Activated CD4-positive, alpha-beta T cell treated with anti-CD3 and anti-CD28 coated beads, Interleukin-2, amount 50 U/mL, for 48 hours (primary cell): ENCODE measurements at regions not wholly inside any gene's neighbourhood (a gene's known extent, or its start where the extent isn't known, plus 50 kb on each side); places are given as distances from the start of the nearest gene placed in this dataset.
A peak's percentile ranks its signal among the peaks of the same experiment; 100 is the strongest.
"Not testable (repeated sequence)": the region's sequence is repeated elsewhere in the genome, so short reads cannot be mapped to it uniquely, and the experiment has no call there.

Source experiments
- DNase-seq, 2 experiments: peaks; one replicate each; pipeline ENCODE4 v3.0.0-alpha.2; 2020

GRCh38 chr14:59018978-59019377 is 169.5 kb upstream of the DAAM1 start:
- DNase-seq: no peak

DNA sequence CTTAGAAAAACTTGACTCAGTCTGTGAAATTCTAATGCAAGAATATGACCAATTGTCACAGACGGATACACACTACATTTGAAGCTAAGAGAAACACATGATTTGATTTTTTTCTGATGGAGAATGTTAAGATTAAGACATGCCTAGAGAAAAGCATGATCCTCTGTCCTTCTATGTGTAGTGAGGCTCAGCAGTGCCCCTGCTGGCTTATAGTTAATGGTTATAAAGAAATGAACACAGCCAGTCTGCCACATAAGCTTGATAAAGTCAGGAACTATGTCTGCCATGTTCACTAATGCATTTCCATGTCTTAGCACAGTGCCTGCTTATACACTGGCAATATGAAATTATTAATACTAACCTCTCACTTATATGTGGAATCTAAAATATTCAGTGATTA is 168.1 kb upstream of the DAAM1 start:
- DNase-seq: no peak

DNA sequence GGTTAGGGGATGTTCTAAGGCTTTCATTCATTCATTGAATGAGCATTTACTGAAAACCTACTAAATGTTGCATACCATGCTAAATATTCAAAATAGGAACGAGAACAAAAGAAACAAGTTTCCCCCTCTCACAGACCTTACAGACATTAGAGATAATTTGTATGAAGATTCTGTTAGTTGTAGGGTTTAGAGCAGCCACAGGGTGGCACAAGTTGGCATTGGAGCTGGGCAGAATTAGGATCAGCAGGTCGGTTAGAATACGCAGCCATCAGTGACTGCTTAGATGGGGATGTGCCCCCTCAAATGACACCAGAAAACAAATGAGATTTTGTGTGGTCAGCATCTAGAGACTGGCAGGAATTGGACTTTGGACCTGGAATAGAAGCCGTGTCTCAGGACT is 166.3 kb upstream of the DAAM1 start:
- DNase-seq: no peak

- DNase-seq: no peak
Observed at GRCh38 chr14:59026081-59026480, 162.4 kb upstream of the DAAM1 start.

- DNase-seq: not testable (repeated sequence)
Observed at GRCh38 chr14:59026640-59027039, 161.8 kb upstream of the DAAM1 start.

GRCh38 chr14:59028476-59029202 is 159.8 kb upstream of the DAAM1 start:
- DNase-seq: peak; percentile 37 to 40

- DNase-seq: no peak
Observed at GRCh38 chr14:59032826-59033225, 155.6 kb upstream of the DAAM1 start.

- DNase-seq: no peak
Observed at GRCh38 chr14:59036134-59036533, 152.3 kb upstream of the DAAM1 start.

DNA sequence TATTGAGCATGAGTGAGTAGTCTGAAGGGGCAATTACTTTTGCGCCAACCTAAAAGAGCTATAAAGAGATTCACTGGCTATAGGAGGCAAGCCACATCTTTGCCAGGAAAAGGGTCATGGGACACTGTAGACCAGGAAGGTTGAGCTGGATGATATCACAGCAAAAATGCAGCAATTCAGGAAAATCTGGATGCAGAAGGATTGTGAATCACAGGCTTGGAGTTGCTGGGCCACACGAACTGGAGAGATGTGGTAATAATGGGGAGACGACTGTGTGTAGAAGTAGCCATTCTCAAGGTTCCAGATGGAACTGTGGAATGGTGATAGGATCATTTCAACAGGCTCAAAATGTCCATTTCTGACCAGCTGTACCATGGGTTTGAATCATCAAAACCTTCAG is 151.4 kb upstream of the DAAM1 start:
- no peak for DNase-seq

DNA sequence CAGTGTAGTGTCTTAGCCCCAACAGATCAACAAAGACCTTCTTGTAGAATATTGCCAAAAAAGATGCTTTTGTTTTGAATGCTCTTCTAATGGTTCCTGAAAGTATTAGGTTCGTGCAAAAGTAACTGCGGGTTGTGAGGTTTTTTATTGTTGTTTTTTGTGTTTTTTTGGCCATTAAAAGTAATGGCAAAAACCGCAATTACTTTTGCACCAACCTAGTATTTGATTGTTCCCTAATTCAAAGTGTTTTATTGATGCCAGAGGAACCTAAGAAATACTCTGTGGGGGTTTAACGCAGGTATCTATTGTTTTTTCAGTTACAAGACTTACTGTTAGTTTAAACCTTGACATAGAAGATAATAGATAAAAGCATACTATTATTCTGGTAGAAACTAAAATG is 150.8 kb upstream of the DAAM1 start:
- no peak for DNase-seq

- no peak for DNase-seq
Observed at GRCh38 chr14:59038746-59039145, 149.7 kb upstream of the DAAM1 start.

GRCh38 chr14:59041308-59041707 is 147.2 kb upstream of the DAAM1 start:
- no peak for DNase-seq

DNA sequence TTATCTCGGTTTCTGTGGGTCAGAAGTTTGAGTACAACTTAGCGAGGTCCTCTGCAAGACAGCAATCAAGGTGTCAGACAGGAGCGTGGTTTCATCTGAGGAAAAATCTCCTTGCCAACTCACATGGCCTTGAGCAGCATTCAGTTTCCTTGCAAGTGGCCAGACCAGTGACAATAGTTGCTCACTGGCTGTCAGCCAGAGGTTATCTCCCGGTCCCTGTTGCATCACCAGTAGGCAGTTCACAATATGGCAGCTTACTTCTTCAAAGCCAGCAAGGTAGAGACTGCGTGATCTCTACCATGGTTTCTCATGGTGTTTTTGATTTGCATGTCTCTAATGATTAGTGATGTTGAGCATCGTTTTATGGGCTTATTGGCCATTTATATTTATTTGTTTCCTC is 143.8 kb upstream of the DAAM1 start:
- DNase-seq: no peak

DNA sequence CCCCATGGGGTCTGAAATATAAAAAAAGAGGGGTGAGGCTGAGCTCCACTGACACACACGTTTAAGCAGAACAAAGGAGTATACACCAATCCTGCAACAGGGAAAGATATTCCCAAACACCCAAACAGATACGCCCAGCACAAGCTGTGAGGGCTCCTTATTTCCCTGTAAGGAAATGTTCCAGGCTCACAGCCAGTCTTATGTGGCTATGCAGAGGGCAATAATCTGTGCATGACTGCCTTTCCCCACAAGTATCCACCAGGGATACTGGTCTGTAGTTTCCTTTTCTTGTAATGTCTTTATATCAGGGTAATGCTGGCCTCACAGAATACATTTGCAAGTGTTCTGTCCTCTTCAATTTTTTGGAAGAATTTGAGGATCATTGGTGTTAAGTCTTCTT is 141.7 kb upstream of the DAAM1 start:
- DNase-seq: no peak

GRCh38 chr14:59055006-59055405 is 133.5 kb upstream of the DAAM1 start:
- DNase-seq: no peak

- peak; percentile 16 to 19 for DNase-seq
Observed at GRCh38 chr14:59055439-59056045, 132.9 kb upstream of the DAAM1 start.

GRCh38 chr14:59057551-59057950 is 130.9 kb upstream of the DAAM1 start:
- no peak for DNase-seq

DNA sequence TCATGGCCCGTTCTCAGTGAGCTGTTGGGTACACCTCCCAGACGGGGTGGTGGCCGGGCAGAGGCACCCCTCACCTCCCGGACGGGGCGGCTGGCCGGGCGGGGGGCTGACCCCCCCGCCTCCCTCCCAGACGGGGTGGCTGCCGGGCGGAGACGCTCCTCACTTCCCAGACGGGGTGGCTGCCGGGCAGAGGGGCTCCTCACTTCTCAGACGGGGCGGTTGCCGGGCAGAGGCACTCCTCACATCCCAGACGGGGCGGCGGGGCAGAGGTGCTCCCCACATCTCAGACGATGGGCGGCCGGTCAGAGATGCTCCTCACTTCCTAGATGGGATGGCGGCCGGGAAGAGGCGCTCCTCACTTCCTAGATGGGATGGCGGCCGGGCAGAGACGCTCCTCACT is 129.7 kb upstream of the DAAM1 start:
- DNase-seq: not testable (repeated sequence)

DNA sequence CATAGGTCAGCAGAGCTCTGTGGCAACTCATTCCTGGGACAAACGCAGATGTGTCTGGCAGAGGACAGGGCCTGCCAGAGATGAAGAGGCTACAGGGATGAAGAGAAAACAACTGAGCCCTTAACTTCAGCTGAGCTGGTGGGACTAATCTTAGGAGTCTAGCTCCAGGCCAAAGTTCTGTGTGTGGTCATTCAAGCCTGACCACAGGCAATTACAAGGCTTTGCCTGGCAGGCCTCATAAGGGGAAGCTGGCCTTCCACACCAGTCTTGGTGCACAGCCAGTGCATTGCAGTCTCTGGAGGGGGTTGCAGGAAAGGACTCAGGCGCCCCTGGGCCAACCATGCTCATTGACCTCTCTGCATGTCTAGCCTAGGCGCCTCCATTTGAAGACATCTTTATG is 127.6 kb upstream of the DAAM1 start:
- DNase-seq: no peak

DNA sequence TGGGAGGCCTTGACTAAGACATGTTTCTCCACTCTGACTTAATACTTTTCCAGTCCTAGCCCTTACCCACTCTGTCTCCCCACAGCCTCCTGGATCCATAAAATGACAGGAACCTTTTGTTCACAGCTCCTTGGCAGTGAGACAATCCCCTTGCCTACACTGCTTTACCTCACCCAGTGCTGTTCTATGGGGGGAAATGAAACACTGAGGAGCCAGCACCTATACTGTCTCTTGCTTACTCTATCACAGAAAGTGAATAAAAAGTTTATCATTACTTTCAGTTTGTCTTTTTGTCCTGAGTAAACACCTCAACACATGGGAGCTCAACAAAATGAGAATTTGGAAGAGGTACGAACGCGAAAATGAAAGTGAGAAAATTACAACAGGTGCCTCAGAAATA is 127.2 kb upstream of the DAAM1 start:
- no peak for DNase-seq

GRCh38 chr14:59063259-59063658 is 125.2 kb upstream of the DAAM1 start:
- no peak for DNase-seq

- DNase-seq: no peak
Observed at GRCh38 chr14:59067127-59067894, 121.2 kb upstream of the DAAM1 start.

GRCh38 chr14:59069163-59069854 is 119.2 kb upstream of the DAAM1 start:
- DNase-seq: no peak

DNA sequence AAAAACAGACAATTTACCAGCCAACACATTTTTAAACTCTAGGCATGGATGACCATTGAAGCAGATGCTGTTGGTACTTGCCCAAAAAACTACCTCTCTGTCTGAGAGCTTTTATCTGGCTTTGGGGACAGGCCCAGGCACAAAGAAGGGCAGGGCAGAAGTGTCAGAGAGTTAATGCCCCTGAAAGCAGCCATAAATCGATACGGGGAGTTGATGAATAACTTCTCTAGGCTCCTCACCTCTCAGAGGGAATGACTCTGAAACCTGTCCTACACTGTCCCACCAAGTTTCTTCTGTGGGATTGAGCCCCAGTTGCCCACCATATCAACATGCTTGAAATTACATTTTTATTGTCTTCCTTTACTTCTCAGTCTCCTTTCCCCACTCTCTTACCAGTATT is 113.0 kb upstream of the DAAM1 start:
- DNase-seq: no peak
